ENCODE measurements at regions not wholly inside any gene's neighbourhood (a gene's known extent, or its start where the extent isn't known, plus 50 kb on each side); places are given as distances from the start of the nearest gene placed in this dataset.

GRCh38 chr1:216922406-216922805 lies 199.2 kb upstream of the ESRRG start:
- H3K4me3 ChIP-seq, result no peak overlapping the region
- no peaks in the 10 kb centered on the region for H3K9me3 ChIP-seq
- H3K27me3 ChIP-seq (replicated peaks; ENCODE audit: insufficient read depth), result no peaks in the 10 kb centered on the region
- ATAC-seq (ENCODE audit: insufficient number of reproducible peaks, low FRiP score, low read depth) (no peak), DNase-seq (ENCODE audit: low spot score) (no peak)
- no peak for TF ChIP-seq CTCF (IDR thresholded peaks at IDR 0.05)
- no peaks in the 10 kb centered on the region for H3K36me3 ChIP-seq
- no peaks in the 10 kb centered on the region for H3K4me1 ChIP-seq (ENCODE audit: control insufficient read depth in 1 of 2, low read depth in 2 of 2)
- H3K27ac ChIP-seq, result no peak overlapping the region

DNA sequence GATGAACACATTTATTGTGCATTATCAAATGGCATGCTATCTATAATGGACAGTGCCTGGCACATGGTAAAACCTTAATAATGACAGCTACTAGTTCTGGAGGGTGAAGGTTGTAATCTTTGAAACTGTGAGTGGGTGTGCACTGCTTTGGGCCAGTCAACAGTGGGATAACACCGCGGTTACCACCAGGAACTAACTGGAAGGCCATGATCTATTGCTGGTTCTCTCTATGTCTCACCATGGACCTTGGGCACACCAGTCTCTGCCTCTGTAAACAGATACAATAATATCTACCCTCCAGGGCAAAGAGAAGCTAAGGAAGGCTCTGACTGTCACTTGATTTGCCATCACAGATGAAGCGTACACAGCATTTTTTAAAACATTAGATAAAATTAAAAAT lies 198.6 kb upstream of the ESRRG start:
- ATAC-seq (ENCODE audit: insufficient number of reproducible peaks, low FRiP score, low read depth), result no peak
- Histone ChIP-seq H3K9me3 (no peaks in the 10 kb centered on the region), H3K4me1 (ENCODE audit: control insufficient read depth in 1 of 2, low read depth in 2 of 2) (no peaks in the 10 kb centered on the region), H3K36me3 (no peaks in the 10 kb centered on the region), H3K27me3 (replicated peaks; ENCODE audit: insufficient read depth) (no peaks in the 10 kb centered on the region), H3K27ac (no peak overlapping the region), H3K4me3 (no peak overlapping the region)
- DNase-seq (ENCODE audit: low spot score), result no peak
- no peak for TF ChIP-seq CTCF (IDR thresholded peaks at IDR 0.05)

DNA sequence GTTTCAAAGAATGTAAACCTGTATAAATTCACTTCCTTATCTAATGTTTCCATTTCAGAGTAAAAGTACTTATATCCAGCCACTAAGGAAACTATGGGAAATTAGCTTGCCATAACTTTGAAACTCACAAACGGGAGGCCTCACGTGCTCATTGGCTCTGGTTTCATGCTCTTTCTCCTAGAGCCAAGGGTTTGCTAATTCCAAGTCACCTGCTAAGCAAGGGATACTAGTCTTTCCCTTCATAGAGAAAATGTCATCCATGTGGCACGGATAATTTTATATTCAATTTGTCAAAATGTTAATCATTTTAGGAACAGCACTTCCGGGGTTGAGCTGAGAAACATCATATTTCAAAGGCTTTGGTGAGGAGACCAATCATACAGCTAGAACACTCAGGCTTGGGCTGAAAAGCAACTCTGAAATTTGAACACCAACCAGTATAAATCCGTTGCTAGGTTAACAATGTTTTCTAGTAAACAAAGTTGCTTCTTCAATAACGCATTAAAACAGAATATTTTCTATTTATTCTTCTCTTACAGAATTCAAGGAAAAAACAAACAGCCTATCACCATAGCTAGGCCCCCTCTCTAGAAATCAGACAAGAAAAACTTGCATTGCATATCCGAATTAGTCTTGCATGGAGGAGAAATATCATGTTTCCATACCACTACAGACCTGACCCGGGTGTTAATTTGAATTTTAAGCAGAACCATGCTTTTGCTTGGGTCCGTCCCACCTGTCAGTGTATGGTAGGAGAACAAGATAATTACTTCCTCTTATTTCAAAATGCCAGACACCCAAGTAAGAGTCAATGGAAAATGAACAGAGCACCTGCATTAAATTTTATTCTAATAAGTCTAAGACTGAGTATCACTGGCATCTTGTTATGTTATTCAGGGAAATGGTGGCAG lies 196.1 kb upstream of the ESRRG start:
- Histone ChIP-seq H3K27ac (no peak overlapping the region), H3K9me3 (no peaks in the 10 kb centered on the region), H3K4me3 (no peak overlapping the region), H3K27me3 (replicated peaks; ENCODE audit: insufficient read depth) (no peaks in the 10 kb centered on the region), H3K36me3 (no peaks in the 10 kb centered on the region), H3K4me1 (ENCODE audit: control insufficient read depth in 1 of 2, low read depth in 2 of 2) (no peaks in the 10 kb centered on the region)
- ATAC-seq (ENCODE audit: insufficient number of reproducible peaks, low FRiP score, low read depth) (no peak), DNase-seq (ENCODE audit: low spot score) (no peak)
- TF ChIP-seq CTCF (IDR thresholded peaks at IDR 0.05), result no peak

- Histone ChIP-seq H3K36me3 (no peaks in the 10 kb centered on the region), H3K27ac (no peak overlapping the region), H3K9me3 (no peaks in the 10 kb centered on the region), H3K4me1 (ENCODE audit: control insufficient read depth in 1 of 2, low read depth in 2 of 2) (no peaks in the 10 kb centered on the region), H3K27me3 (replicated peaks; ENCODE audit: insufficient read depth) (no peaks in the 10 kb centered on the region), H3K4me3 (no peak overlapping the region)
- TF ChIP-seq CTCF (IDR thresholded peaks at IDR 0.05), result no peak
- ATAC-seq (ENCODE audit: insufficient number of reproducible peaks, low FRiP score, low read depth) (no peak), DNase-seq (ENCODE audit: low spot score) (no peak)
Measured at GRCh38 chr1:216916890-216917438, 193.7 kb upstream of the ESRRG start.

DNA sequence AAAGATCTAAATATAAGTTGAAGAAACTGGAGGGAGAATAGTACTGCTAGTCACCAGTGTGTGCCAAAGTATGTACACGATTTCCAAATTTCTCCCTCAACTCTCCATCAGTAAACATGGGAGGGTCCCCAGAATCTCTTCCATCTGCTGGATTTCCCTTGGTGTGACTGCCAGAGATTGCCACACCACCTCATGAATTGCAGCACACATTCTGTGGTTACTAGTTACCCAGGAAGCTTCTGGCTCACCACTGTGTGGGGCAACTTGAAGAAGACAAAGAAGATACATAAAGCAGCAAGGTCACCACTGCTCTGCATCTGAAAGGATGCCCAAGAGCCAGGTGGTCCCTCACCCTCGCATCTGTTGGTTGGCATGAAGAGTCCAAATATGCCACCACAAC lies 191.7 kb upstream of the ESRRG start:
- no peaks in the 10 kb centered on the region for H3K9me3 ChIP-seq
- DNase-seq (ENCODE audit: low spot score), result no peak
- no peaks in the 10 kb centered on the region for H3K27me3 ChIP-seq (replicated peaks; ENCODE audit: insufficient read depth)
- no peaks in the 10 kb centered on the region for H3K4me1 ChIP-seq (ENCODE audit: control insufficient read depth in 1 of 2, low read depth in 2 of 2)
- ATAC-seq (ENCODE audit: insufficient number of reproducible peaks, low FRiP score, low read depth), result no peak
- TF ChIP-seq CTCF (IDR thresholded peaks at IDR 0.05), result no peak
- no peaks in the 10 kb centered on the region for H3K36me3 ChIP-seq
- H3K4me3 ChIP-seq, result no peak overlapping the region
- no peak overlapping the region for H3K27ac ChIP-seq

Measured in thoracic aorta (tissue), 2 donors.